EH (cell line): ENCODE measurements at regions not wholly inside any gene's neighbourhood (a gene's known extent, or its start where the extent isn't known, plus 50 kb on each side); places are given as distances from the start of the nearest gene placed in this dataset.
A peak's percentile ranks its signal among the peaks of the same experiment; 100 is the strongest.

Experiments used
- DNase-seq: peaks from one replicate; pipeline ENCODE4 v3.0.0-alpha.2; 2015; ENCODE audit warnings: low read depth

- DNase-seq, result no peak
Observed at GRCh38 chr1:98330224-98330623, 331.3 kb upstream of the SNX7 start.

- no peak for DNase-seq
Observed at GRCh38 chr1:98328855-98329254, 332.7 kb upstream of the SNX7 start.

GRCh38 chr1:98327220-98327861 lies 334.2 kb upstream of the SNX7 start:
- peak; percentile 89 for DNase-seq

GRCh38 chr1:98325646-98326440 lies 335.7 kb upstream of the SNX7 start:
- DNase-seq, result peak; percentile 94

- peak; percentile 97 for DNase-seq
Observed at GRCh38 chr1:98323906-98324358, 337.6 kb upstream of the SNX7 start.

GRCh38 chr1:98323388-98323787 lies 338.1 kb upstream of the SNX7 start:
- peak; percentile 82 for DNase-seq

GRCh38 chr1:98322966-98323365 lies 338.6 kb upstream of the SNX7 start:
- DNase-seq, result peak; percentile 47

GRCh38 chr1:98322086-98322485 lies 339.4 kb upstream of the SNX7 start:
- DNase-seq, result no peak

GRCh38 chr1:98321191-98321590 lies 340.3 kb upstream of the SNX7 start:
- DNase-seq, result no peak

GRCh38 chr1:98316286-98316905 lies 345.1 kb upstream of the SNX7 start:
- peak; percentile 70 for DNase-seq

- peak; percentile 78 for DNase-seq
Observed at GRCh38 chr1:98315309-98315708, 346.2 kb upstream of the SNX7 start.

GRCh38 chr1:98314601-98315000 lies 346.9 kb upstream of the SNX7 start:
- no peak for DNase-seq

GRCh38 chr1:98306517-98307089 lies 354.9 kb upstream of the SNX7 start:
- no peak for DNase-seq

- DNase-seq, result no peak
Observed at GRCh38 chr1:98305362-98305761, 356.2 kb upstream of the SNX7 start.

- peak; percentile 15 for DNase-seq
Observed at GRCh38 chr1:98304888-98305287, 356.6 kb upstream of the SNX7 start.

GRCh38 chr1:98299861-98300260 lies 361.7 kb upstream of the SNX7 start:
- no peak for DNase-seq

GRCh38 chr1:98299313-98299712 lies 362.2 kb upstream of the SNX7 start:
- DNase-seq, result no peak

GRCh38 chr1:98298319-98298718 lies 363.2 kb upstream of the SNX7 start:
- no peak for DNase-seq

- DNase-seq, result no peak
Observed at GRCh38 chr1:98296681-98297080, 364.8 kb upstream of the SNX7 start.

GRCh38 chr1:98294127-98294526 lies 367.4 kb upstream of the SNX7 start:
- no peak for DNase-seq

GRCh38 chr1:98292994-98293393 lies 368.5 kb upstream of the SNX7 start:
- DNase-seq, result no peak

GRCh38 chr1:98289311-98289710 lies 368.5 kb upstream of the DPYD start:
- no peak for DNase-seq

GRCh38 chr1:98288494-98288893 lies 367.7 kb upstream of the DPYD start:
- no peak for DNase-seq
